ENCODE measurements at regions not wholly inside any gene's neighbourhood (a gene's known extent, or its start where the extent isn't known, plus 50 kb on each side); places are given as distances from the start of the nearest gene placed in this dataset.
"Not testable (repeated sequence)": the region's sequence is repeated elsewhere in the genome, so short reads cannot be mapped to it uniquely, and the experiment has no call there.

DNA sequence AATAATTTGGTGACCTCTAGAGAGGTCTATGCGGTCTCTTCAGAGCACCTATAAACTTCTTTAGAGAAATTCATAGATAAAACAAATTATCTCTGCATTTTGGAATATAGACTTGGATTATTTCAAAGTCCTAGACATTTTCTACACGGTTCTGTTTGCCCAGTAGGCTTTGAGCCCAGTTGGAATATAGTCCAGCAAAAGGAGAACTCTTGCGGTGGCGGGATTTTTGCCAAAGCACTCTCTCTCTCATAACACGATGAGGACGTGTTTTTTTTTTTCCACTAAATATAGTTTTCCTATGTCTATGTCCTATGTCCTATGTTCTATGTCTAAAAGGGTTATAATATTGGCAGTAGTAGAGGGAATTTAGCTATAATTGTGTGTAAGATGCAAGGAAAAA is 164.9 kb upstream of the AGR3 start:
- no TSS peak for BruUV-seq (replicated peaks)
- intact Hi-C loops (cut with micrococcal nuclease; ENCODE audit: unreplicated experiment) (no loop called here), in situ Hi-C loops (cut with MboI) (no loop called here)
- no peak for TF ChIP-seq RCOR1 (conservative IDR thresholded peaks at IDR 0.05; ENCODE audit: low read depth, low read length)
- TF ChIP-seq EZH2 (IDR thresholded peaks at IDR 0.05; ENCODE audit: borderline replicate concordance, control insufficient read depth, low read depth, low read length) = no peak
- TF ChIP-seq, protein P1, sequence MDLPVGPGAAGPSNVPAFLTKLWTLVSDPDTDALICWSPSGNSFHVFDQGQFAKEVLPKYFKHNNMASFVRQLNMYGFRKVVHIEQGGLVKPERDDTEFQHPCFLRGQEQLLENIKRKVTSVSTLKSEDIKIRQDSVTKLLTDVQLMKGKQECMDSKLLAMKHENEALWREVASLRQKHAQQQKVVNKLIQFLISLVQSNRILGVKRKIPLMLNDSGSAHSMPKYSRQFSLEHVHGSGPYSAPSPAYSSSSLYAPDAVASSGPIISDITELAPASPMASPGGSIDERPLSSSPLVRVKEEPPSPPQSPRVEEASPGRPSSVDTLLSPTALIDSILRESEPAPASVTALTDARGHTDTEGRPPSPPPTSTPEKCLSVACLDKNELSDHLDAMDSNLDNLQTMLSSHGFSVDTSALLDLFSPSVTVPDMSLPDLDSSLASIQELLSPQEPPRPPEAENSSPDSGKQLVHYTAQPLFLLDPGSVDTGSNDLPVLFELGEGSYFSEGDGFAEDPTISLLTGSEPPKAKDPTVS (IDR thresholded peaks at IDR 0.05; ENCODE audit: low read depth, low read length) = no peak
- no peak overlapping the region for H3K4me3 ChIP-seq
- H3K4me2 ChIP-seq (ENCODE audit: control insufficient read depth, insufficient read depth) = no peak overlapping the region
- no peak overlapping the region for H3K27ac ChIP-seq (ENCODE audit: control insufficient read depth, insufficient read depth)
- ChIA-PET CTCF (no interaction called here), POLR2A (no interaction called here), RAD21 (ENCODE audit: unreplicated experiment) (no interaction called here), SMC1A (ENCODE audit: uncharacterized antibody, unreplicated experiment) (interaction anchor here (1.0 to 2.1 kb wide), 2 partner anchors 10 to 16 kb away, joined by 3 to 4 read pairs; no protein-coding TSS in a partner anchor)
- ATAC-seq = no peak
- WGBS (ENCODE audit: insufficient coverage, insufficient replicate concordance, low lambda C conversion rate, missing lambda C conversion rate) = 47% methylated on average over 6 of the region's 6 CpGs
- H3K4me1 ChIP-seq (ENCODE audit: control insufficient read depth, insufficient read depth, low read length) = no peaks in the 10 kb centered on the region
- no peak for FAIRE-seq
- DNase-seq (ENCODE audit: low read depth, low spot score) = no peak
- H3K36me3 ChIP-seq (ENCODE audit: control insufficient read depth in 2 of 2, insufficient read depth in 2 of 2, low read length in 1 of 2) = no peaks in the 10 kb centered on the region
- no peak overlapping the region for H2AFZ ChIP-seq (ENCODE audit: control insufficient read depth, low read depth, low read length)
- H3K79me2 ChIP-seq (ENCODE audit: control insufficient read depth, insufficient read depth, low read length) = no peaks in the 10 kb centered on the region
- H3K9ac ChIP-seq (ENCODE audit: control insufficient read depth, insufficient read depth, low read length) = no peak overlapping the region
- no peaks in the 10 kb centered on the region for H4K20me1 ChIP-seq (ENCODE audit: control insufficient read depth, insufficient read depth)
- no peaks in the 10 kb centered on the region for H3K27me3 ChIP-seq (replicated peaks in 1 of 2; ENCODE audit: control insufficient read depth in 2 of 2, insufficient read depth in 2 of 2, low read length in 1 of 2)
- no peaks in the 10 kb centered on the region for H3K9me3 ChIP-seq (replicated peaks; ENCODE audit: control insufficient read depth, insufficient read depth, low read length)

DNA sequence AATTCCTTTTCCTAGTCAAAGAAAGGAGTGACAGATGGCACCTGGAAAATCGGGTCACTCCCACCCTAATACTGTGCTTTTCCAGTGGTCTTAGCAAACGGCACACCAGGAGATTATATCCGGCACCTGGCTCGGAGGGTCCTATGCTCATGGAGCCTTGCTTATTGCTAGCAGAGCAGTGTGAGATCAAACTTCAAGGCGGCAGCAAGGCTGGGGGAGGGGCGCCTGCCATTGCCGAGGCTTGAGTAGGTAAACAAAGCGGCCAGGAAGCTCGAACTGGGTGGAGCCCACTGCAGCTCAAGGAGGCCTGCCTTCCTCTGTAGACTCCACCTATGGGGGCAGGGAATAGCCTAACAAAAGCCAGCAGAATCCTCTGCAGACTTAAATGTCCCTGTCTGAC is 171.4 kb upstream of the AGR3 start:
- H3K4me1 ChIP-seq (ENCODE audit: control insufficient read depth, insufficient read depth, low read length); H2AFZ ChIP-seq (ENCODE audit: control insufficient read depth, low read depth, low read length); H3K9me3 ChIP-seq (replicated peaks; ENCODE audit: control insufficient read depth, insufficient read depth, low read length); CTCF ChIA-PET; FAIRE-seq; H3K9ac ChIP-seq (ENCODE audit: control insufficient read depth, insufficient read depth, low read length); BruUV-seq (replicated peaks); H3K79me2 ChIP-seq (ENCODE audit: control insufficient read depth, insufficient read depth, low read length); H4K20me1 ChIP-seq (ENCODE audit: control insufficient read depth, insufficient read depth); intact Hi-C loops (cut with micrococcal nuclease; ENCODE audit: unreplicated experiment); in situ Hi-C loops (cut with MboI); POLR2A ChIA-PET; H3K27ac ChIP-seq (ENCODE audit: control insufficient read depth, insufficient read depth); DNase-seq (ENCODE audit: low read depth, low spot score); ATAC-seq; H3K36me3 ChIP-seq (ENCODE audit: control insufficient read depth in 2 of 2, insufficient read depth in 2 of 2, low read length in 1 of 2); H3K27me3 ChIP-seq (replicated peaks in 1 of 2; ENCODE audit: control insufficient read depth in 2 of 2, insufficient read depth in 2 of 2, low read length in 1 of 2); SMC1A ChIA-PET (ENCODE audit: uncharacterized antibody, unreplicated experiment); RAD21 ChIA-PET (ENCODE audit: unreplicated experiment); H3K4me3 ChIP-seq; H3K4me2 ChIP-seq (ENCODE audit: control insufficient read depth, insufficient read depth): not testable (repeated sequence)
- WGBS (ENCODE audit: insufficient coverage, insufficient replicate concordance, low lambda C conversion rate, missing lambda C conversion rate) = 69% methylated on average over 9 of the region's 9 CpGs
